GM19468 (cell line): ENCODE measurements at regions not wholly inside any gene's neighbourhood (a gene's known extent, or its start where the extent isn't known, plus 50 kb on each side); places are given as distances from the start of the nearest gene placed in this dataset.
A peak's percentile ranks its signal among the peaks of the same experiment; 100 is the strongest.

Experiments used
- ATAC-seq: cut with Tn5 transposase; IDR thresholded peaks from one replicate; pipeline ENCODE4 v1.9.1; 2021; ENCODE audit warnings: mild to moderate bottlenecking, moderate library complexity, moderate number of reproducible peaks; ENCODE audit not compliant: unreplicated experiment; ENCODE audit errors: extremely low read depth

- ATAC-seq: no peak
Measured at GRCh38 chr13:33606692-33607091, 211.3 kb upstream of the RFC3 start.

GRCh38 chr13:33610438-33611120 is 207.4 kb upstream of the RFC3 start:
- no peak for ATAC-seq

- no peak for ATAC-seq
Measured at GRCh38 chr13:33611121-33611805, 206.7 kb upstream of the RFC3 start.

DNA sequence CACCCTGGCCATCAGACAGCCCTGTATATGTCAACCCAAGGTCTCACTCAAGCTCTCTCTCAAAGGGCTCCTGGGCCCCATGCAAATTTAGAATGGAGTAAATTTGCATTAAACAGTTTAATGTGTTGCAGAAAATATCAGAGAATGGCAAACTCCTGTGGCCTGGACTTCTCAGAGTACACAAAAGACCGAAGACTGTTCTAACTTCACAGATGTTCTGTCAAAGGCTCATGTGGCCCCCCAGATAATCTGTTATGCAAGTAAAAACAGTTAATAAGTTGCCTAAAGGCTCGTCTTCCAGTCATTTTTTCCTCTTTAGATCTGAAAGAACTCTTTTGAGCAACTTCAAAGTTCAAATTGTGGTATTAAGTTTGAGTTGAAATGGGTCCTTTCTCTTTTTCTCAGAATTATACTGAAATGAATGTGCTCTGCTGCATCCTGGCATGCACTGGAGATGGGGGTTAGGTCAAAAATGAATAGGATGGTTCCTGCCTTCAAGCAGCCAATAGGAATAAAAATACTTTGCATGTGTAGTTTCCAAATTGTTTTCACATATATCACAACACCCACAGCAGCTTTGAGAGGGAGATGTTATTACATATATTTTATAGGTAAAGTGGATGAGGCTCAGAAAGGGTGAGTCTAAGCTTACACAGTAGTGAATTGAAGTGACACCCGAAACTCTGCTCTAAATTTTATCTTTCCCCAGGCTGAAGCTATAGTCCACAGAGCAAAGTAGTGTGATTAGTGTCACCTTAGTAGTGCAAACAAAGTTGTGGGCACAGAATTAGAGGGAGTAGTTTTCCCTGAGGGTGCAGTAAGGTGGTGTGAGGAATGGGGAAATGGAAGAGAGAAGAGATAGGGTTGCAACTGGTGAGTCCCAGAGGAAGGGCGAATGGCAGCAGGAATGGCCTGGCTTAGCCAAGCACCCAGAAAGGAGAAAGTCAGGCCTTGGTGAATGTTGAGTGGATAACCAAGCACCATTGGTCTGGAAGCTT is 205.0 kb upstream of the RFC3 start:
- ATAC-seq: peak; percentile 27

GRCh38 chr13:33615436-33615835 is 202.5 kb upstream of the RFC3 start:
- ATAC-seq: no peak

GRCh38 chr13:33616130-33616529 is 201.8 kb upstream of the RFC3 start:
- ATAC-seq: no peak

DNA sequence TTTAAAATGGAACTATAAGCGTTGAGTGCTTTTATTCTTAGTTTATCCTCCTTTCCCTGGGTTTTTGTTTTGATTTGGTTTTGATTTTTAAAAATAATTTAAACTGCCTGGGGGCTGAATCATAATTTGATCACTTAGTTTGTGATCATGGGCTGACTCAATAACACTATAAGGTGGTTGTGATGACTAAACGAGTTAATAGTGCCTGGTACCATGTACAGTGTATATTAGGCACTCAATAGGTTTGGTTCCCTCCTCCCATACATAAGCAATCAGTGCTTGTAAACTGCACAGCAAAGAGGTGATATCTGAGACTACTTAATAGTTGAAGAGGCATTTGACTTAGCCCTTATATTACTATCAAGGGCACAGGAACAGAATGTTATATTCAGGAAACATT is 200.9 kb upstream of the RFC3 start:
- ATAC-seq: no peak

DNA sequence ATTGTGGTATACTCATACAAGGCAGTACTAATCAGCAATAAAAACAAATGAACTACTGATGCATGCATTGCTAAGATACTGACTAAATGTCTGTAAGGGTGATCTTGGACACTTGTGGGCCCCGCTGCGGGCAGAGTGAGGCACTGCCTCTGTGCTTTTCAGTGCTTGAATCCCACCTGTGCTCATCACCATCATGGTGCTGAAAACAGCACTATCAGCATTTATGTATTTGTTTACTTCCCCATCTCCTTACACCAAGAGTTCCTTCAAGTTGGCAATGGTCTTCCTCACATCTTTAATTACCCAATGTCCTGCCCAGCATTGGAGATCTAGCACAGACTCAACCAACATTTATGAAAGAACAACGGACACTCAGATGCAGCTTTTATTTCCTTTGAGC is 193.7 kb upstream of the RFC3 start:
- ATAC-seq: no peak

GRCh38 chr13:33624740-33625139 is 193.2 kb upstream of the RFC3 start:
- no peak for ATAC-seq

DNA sequence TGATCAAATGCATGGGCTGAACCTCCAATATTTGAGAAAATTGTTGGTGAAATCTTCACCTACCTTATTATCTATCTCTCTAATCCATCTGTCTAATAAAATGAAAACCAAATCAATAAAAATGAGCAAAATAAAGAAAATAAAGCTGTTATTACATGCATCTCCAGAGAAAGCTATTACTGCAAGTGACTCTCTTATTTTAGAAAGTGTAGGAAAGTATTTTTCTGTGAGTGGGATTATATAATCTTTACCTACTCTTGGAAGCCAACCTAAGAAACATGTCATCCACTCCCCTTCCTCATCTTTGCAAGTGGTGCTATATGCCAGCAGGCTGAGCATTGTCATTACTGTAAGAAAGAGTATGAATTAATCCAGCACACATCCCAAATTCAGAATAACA is 191.5 kb upstream of the RFC3 start:
- ATAC-seq: no peak

- no peak for ATAC-seq
Measured at GRCh38 chr13:33628662-33629061, 189.3 kb upstream of the RFC3 start.

GRCh38 chr13:33629605-33630360 is 188.2 kb upstream of the RFC3 start:
- no peak for ATAC-seq

DNA sequence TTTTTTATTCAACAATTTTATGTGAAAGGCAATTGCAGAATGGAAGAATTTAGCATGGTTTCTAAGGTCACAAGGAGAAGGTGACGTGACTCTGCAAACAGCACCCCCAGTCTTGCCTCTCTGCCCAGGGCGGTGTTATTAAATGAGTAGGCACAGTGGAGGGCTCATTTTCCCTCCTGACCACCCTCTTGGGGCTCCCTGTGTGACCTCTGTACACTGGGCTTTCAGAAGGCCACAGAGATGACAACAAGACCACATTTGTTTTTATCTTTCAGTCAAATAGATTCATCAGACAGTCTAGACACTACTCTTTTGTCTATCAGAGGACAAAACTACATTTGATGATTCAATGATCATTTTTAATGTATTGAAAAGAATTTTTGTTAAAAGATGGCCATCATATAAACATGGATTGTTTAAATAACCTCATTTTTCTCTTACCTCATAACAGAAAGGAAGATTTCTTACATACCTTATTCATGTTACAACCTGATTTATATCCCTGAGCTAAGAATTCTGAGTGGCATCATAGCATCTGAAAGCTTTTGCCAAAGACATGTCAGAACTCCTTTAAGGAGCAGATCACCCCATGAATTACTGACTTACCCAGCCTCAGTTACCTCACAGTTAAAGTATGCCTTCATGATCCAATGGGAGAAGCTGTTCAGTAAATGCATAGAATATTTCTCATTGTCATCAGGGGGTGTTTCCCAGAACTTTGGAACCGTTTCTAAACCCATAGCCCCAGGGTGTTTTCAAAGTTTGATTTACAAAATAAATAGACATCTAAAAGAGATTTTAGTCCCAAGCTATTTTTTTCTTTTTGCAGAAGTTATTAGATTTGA is 184.0 kb upstream of the RFC3 start:
- ATAC-seq: no peak

DNA sequence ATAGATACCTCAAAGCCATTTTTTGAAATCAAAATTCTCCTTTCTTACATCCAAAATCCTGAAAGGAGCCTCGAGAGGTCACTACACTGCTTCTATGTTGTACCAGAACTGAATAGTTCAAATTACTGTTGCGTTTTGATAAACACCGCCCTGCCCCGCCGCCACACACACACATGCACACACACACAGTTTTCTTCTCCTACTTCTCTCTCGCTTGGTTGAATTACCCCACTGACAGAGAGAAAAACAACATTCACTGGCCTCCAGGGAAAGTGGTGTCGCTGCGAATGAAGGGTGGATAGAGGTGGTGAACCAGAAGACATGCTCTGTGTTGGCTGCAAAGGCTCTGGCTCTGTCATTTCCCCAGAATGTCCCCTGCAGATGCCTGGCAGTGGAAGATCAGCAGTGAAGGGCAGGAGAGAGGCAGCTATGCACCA is 183.4 kb upstream of the RFC3 start:
- no peak for ATAC-seq

DNA sequence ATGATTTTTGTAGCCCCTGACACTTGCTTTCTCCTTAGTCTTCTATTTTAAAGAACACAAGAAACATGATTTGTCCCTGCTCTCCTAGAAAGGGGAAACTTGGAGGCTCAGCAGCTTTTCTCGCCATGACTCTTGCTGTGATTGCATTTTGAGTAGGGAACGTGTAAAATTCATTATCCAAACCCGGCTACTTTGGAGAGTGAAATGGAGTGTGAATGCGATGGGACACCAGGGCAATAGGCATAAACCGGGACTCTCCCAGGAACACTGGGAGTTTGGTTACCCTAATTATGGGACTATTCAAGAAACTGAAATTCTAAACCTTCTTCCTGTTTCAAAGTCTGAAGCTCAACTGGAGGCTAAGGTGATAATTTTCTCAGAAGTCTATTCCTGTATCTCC is 181.7 kb upstream of the RFC3 start:
- no peak for ATAC-seq

DNA sequence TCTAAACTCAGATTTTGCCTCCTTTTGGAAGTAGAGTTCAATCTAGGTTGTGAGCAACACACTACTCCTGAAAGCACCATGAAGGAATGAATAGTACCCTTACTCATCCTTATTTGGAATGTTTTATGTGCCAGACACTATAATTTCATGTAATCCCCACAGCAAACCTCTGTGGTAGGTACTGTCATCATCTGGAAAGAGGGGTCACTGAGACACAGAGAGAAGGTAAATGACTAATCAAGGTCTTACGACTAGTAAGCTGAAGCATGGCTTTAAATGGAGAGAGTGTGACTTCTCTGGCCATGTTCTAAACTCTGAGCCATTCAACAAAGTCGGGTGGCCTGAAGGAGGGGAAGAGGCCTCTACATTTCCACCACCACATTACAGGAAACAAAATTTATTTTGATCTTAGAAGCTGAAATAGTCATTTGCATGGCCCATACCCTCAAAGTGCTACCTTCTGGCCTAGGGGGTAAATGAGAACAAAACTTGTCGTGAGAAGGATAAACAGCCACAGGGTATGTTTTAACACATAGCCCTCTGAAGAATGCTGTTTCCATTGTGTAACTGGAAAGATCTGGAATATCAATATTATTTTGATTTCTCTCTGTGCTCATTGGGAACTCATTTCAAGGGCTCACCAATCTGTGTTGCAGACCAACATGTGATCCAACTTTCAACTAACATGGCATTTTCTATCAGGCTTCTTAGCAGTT is 180.8 kb upstream of the RFC3 start:
- ATAC-seq: no peak

GRCh38 chr13:33637978-33638743 is 179.8 kb upstream of the RFC3 start:
- no peak for ATAC-seq

- no peak for ATAC-seq
Measured at GRCh38 chr13:33639158-33639557, 178.8 kb upstream of the RFC3 start.
